Activated CD4-positive, alpha-beta T cell treated with anti-CD3 and anti-CD28 coated beads, Interleukin-2, amount 10 ng/mL, durations not matched to agents 7 days and 5 days (primary cell): ENCODE measurements at regions not wholly inside any gene's neighbourhood (a gene's known extent, or its start where the extent isn't known, plus 50 kb on each side); places are given as distances from the start of the nearest gene placed in this dataset.

ENCODE experiments used
- CTCF ChIA-PET: fragments of 350-600 bp; sonication (Branson Sonifier 250); formaldehyde crosslinking; loops from one replicate; lab custom pipeline; 2021; ENCODE audit warnings: antibody characterized with exemption; lab: Charles Lee
- POLR2A ChIA-PET: fragments of 350-600 bp; sonication (Branson Sonifier 250); formaldehyde crosslinking; loops from one replicate; lab custom pipeline; 2021; ENCODE audit warnings: antibody characterized with exemption; lab: Charles Lee
- DNase-seq: peaks from one replicate; pipeline ENCODE4 v3.0.0-alpha.2; 2020
- H3K27ac Mint-ChIP-seq: one replicate; pipeline ENCODE4 v1.8.0; 2021; ENCODE audit warnings: mild to moderate bottlenecking, moderate library complexity, mixed read lengths
- H3K27me3 Mint-ChIP-seq: one replicate; pipeline ENCODE4 v1.8.0; 2021; ENCODE audit warnings: mixed read lengths
- H3K36me3 Mint-ChIP-seq: one replicate; pipeline ENCODE4 v1.8.0; 2021; ENCODE audit warnings: low read depth, mixed read lengths
- H3K4me1 Mint-ChIP-seq: one replicate; pipeline ENCODE4 v1.8.0; 2021; ENCODE audit warnings: mixed read lengths
- H3K4me3 Mint-ChIP-seq: one replicate; pipeline ENCODE4 v1.8.0; 2021; ENCODE audit warnings: mild to moderate bottlenecking, moderate library complexity, mixed read lengths
- H3K9me3 Mint-ChIP-seq: one replicate; pipeline ENCODE4 v1.8.0; 2021; ENCODE audit warnings: mixed read lengths

DNA sequence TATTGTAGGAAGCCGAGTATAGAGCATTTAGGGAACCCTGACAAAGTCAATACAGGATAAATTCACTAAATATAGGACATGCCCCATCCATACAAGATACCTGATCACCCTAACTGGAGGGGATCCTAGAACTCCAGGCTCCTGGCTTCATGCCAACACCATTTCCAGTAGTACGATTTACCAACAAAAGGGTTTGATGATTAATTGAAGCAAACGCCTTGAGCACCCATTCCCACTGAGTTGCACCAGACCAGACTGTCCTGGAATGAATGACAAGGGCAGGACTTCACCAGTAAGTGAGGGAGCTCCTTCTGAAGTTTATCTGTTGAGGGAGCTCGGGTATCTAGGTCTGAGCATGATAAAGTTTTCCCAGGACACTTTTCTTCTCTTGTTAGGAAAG is 327.2 kb upstream of the MSX2 start:
- H3K36me3 Mint-ChIP-seq, result no peaks in the 10 kb centered on the region
- H3K9me3 Mint-ChIP-seq, result no peaks in the 10 kb centered on the region
- POLR2A ChIA-PET, result no interaction called here
- no peak overlapping the region for H3K27ac Mint-ChIP-seq
- H3K4me3 Mint-ChIP-seq, result no peak overlapping the region
- no peak for DNase-seq
- CTCF ChIA-PET, result no interaction called here
- H3K4me1 Mint-ChIP-seq, result no peaks in the 10 kb centered on the region
- no peaks in the 10 kb centered on the region for H3K27me3 Mint-ChIP-seq

DNA sequence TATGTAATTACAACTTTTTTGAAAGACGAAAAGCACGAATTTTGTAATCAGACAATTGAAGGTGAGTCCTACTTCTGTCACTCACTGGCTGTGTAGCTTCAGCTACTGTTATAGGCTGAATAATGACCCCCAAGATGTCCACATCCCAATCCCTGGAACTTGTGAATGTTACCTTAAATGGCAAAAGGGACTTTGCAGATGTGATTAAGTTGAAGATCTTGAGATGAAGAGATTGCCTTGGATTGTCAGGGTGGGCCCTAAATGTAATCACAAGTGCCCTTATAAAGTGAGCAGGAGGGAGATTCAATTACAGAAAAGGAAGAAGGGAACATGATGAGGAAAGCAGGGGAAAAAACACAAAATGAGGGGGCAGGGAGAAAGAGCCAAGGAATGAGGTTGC is 326.2 kb upstream of the MSX2 start:
- Mint-ChIP-seq H3K4me3 (no peak overlapping the region), H3K27me3 (no peaks in the 10 kb centered on the region), H3K9me3 (no peaks in the 10 kb centered on the region), H3K4me1 (no peaks in the 10 kb centered on the region), H3K36me3 (no peaks in the 10 kb centered on the region), H3K27ac (no peak overlapping the region)
- ChIA-PET CTCF (interaction anchor here (0.6 kb wide), 1 partner anchor 292 kb away, joined by 3 read pairs; no protein-coding TSS in a partner anchor), POLR2A (no interaction called here)
- no peak for DNase-seq

- no peaks in the 10 kb centered on the region for H3K27me3 Mint-ChIP-seq
- ChIA-PET POLR2A (no interaction called here), CTCF (no interaction called here)
- no peaks in the 10 kb centered on the region for H3K9me3 Mint-ChIP-seq
- no peaks in the 10 kb centered on the region for H3K36me3 Mint-ChIP-seq
- no peak overlapping the region for H3K4me3 Mint-ChIP-seq
- no peak overlapping the region for H3K27ac Mint-ChIP-seq
- H3K4me1 Mint-ChIP-seq, result no peaks in the 10 kb centered on the region
- no peak for DNase-seq
These were observed 325.0 kb upstream of the MSX2 start for GRCh38 chr5:174399411-174399810.

- Mint-ChIP-seq H3K27ac (no peak overlapping the region), H3K27me3 (no peaks in the 10 kb centered on the region), H3K4me1 (no peaks in the 10 kb centered on the region), H3K4me3 (no peak overlapping the region), H3K9me3 (no peaks in the 10 kb centered on the region), H3K36me3 (no peaks in the 10 kb centered on the region)
- CTCF ChIA-PET, result no interaction called here
- POLR2A ChIA-PET, result no interaction called here
- DNase-seq, result no peak
These were observed 323.9 kb upstream of the MSX2 start for GRCh38 chr5:174400461-174400860.

DNA sequence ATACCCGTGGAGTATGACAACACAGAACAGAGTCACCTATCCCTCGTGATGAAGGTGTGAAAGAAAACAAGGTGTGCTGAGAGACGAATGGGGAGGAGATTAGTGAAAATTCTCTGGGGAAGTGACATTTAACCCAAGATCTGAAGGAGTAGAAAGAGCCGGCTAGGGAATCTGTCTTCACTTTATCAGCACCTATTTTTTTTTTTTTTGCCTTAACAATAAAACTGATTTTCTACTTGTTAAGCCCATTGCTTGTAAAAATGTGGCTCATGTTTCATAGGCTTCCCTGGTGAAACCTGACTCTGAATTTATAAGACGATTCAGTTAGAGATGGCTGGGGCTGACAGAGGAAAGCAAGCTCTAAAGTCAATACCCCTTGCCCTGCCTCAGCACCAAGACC is 322.6 kb upstream of the MSX2 start:
- H3K27me3 Mint-ChIP-seq, result no peaks in the 10 kb centered on the region
- POLR2A ChIA-PET, result no interaction called here
- no peaks in the 10 kb centered on the region for H3K4me1 Mint-ChIP-seq
- H3K9me3 Mint-ChIP-seq, result no peaks in the 10 kb centered on the region
- no peaks in the 10 kb centered on the region for H3K36me3 Mint-ChIP-seq
- no peak overlapping the region for H3K4me3 Mint-ChIP-seq
- no peak for DNase-seq
- H3K27ac Mint-ChIP-seq, result no peak overlapping the region
- CTCF ChIA-PET, result interaction anchor here (0.6 kb wide), 1 partner anchor 1425 kb away, joined by 3 read pairs; no protein-coding TSS in a partner anchor

GRCh38 chr5:174402222-174402812 is 322.1 kb upstream of the MSX2 start:
- no peak for DNase-seq
- Mint-ChIP-seq H3K27ac (no peak overlapping the region), H3K27me3 (no peaks in the 10 kb centered on the region), H3K36me3 (no peaks in the 10 kb centered on the region), H3K4me3 (no peak overlapping the region), H3K9me3 (no peaks in the 10 kb centered on the region), H3K4me1 (no peaks in the 10 kb centered on the region)
- POLR2A ChIA-PET, result no interaction called here
- CTCF ChIA-PET, result interaction anchor here (0.6 kb wide), 1 partner anchor 1426 kb away, joined by 3 read pairs; no protein-coding TSS in a partner anchor

- H3K4me1 Mint-ChIP-seq, result no peaks in the 10 kb centered on the region
- no peak for DNase-seq
- POLR2A ChIA-PET, result no interaction called here
- CTCF ChIA-PET, result no interaction called here
- no peak overlapping the region for H3K4me3 Mint-ChIP-seq
- H3K27ac Mint-ChIP-seq, result no peak overlapping the region
- peaks cover 3% of the 10 kb centered on the region for H3K27me3 Mint-ChIP-seq
- no peaks in the 10 kb centered on the region for H3K9me3 Mint-ChIP-seq
- no peaks in the 10 kb centered on the region for H3K36me3 Mint-ChIP-seq
These were observed 319.5 kb upstream of the MSX2 start for GRCh38 chr5:174404848-174405247.

GRCh38 chr5:174409070-174409469 is 315.3 kb upstream of the MSX2 start:
- no peak overlapping the region for H3K27ac Mint-ChIP-seq
- no peaks in the 10 kb centered on the region for H3K9me3 Mint-ChIP-seq
- no peak for DNase-seq
- no peak overlapping the region for H3K4me3 Mint-ChIP-seq
- H3K27me3 Mint-ChIP-seq, result peaks cover 7% of the 10 kb centered on the region
- H3K4me1 Mint-ChIP-seq, result no peaks in the 10 kb centered on the region
- ChIA-PET CTCF (interaction anchor here (0.7 kb wide), 1 partner anchor 299 kb away, joined by 5 read pairs; no protein-coding TSS in a partner anchor), POLR2A (no interaction called here)
- H3K36me3 Mint-ChIP-seq, result no peaks in the 10 kb centered on the region

DNA sequence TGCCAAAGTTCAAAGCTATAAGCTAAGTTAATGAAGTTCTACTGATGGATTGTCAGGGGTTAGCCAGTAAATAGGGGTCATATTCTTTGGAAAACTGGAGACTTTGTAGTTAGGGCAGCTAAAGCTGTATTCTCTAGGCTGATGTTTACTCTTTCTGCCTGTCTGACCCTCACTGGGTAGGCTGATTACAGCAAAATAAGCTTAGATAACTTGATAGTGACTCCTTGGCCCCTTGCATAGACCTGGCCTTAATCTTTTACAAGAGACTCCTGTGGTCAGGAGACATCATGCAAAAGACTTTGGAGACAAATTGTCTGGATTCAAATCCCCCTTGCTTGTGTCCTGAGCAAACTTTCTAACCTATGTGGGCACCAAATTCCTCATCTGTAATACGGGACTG is 314.4 kb upstream of the MSX2 start:
- peaks cover 7% of the 10 kb centered on the region for H3K27me3 Mint-ChIP-seq
- no peak overlapping the region for H3K27ac Mint-ChIP-seq
- ChIA-PET POLR2A (no interaction called here), CTCF (interaction anchor here (0.9 kb wide), 1 partner anchor 13 kb away, joined by 3 read pairs; no protein-coding TSS in a partner anchor)
- no peaks in the 10 kb centered on the region for H3K4me1 Mint-ChIP-seq
- no peak overlapping the region for H3K4me3 Mint-ChIP-seq
- no peaks in the 10 kb centered on the region for H3K36me3 Mint-ChIP-seq
- H3K9me3 Mint-ChIP-seq, result no peaks in the 10 kb centered on the region
- DNase-seq, result no peak

DNA sequence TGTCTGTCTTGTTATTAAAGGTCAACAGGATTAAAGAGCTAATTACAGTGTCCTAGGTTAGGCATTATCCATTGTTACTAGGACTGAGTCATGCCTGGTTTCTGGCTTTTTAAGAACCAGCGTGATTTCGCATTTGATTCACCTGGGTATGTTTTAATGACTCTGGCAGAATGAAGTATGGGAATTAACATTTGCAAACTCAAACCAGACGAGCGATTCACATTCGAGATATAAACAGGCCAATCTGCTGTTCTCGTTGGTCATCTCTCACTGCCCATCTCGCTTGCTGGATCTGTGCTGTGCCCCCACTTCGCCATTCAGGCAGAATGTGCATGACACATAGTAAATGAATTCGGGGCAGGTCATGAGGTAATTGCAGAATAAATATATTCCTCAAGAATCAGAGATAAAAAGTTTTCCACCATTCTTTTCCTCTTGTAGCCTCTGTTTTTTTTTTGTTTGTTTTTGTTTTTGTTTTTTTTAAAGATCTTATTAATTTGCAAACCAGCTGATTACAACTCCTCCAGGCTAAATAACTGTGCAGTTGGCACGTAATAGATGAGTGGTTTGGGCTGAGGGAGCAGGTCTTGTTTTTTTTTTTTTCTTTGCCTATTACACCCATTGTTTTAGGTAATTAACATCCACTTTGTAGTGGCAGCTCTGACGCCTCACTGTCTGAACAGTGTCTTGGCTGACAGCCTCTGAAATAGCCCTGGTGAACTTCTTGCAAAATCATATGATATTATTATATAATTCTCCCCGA is 313.5 kb upstream of the MSX2 start:
- no peak for DNase-seq
- Mint-ChIP-seq H3K27me3 (peaks cover 7% of the 10 kb centered on the region), H3K36me3 (no peaks in the 10 kb centered on the region), H3K4me3 (no peak overlapping the region), H3K9me3 (no peaks in the 10 kb centered on the region), H3K27ac (no peak overlapping the region), H3K4me1 (no peaks in the 10 kb centered on the region)
- POLR2A ChIA-PET, result no interaction called here
- CTCF ChIA-PET, result interaction anchor here (0.9 kb wide), 1 partner anchor 12 kb away, joined by 3 read pairs; no protein-coding TSS in a partner anchor

DNA sequence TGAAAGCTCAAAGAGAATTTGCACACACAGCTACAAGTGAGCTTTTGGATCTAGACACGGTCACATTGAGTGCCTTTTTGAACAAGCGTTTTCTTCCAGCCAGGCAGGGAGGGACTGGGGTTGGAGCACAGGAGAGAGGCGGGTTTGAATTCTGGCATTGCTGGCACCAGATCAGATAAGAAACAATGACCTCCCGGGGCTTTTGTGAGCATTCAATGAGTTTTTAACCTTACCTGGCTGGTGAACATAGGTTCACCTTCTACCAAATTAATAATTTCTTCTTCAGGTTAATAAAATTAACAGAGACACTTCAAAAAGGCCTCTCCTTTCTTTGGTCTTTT is 312.9 kb upstream of the MSX2 start:
- ChIA-PET CTCF (no interaction called here), POLR2A (no interaction called here)
- peaks cover 7% of the 10 kb centered on the region for H3K27me3 Mint-ChIP-seq
- no peak overlapping the region for H3K27ac Mint-ChIP-seq
- no peak overlapping the region for H3K4me3 Mint-ChIP-seq
- H3K9me3 Mint-ChIP-seq, result no peaks in the 10 kb centered on the region
- no peaks in the 10 kb centered on the region for H3K4me1 Mint-ChIP-seq
- no peak for DNase-seq
- no peaks in the 10 kb centered on the region for H3K36me3 Mint-ChIP-seq

GRCh38 chr5:174412374-174412773 is 312.0 kb upstream of the MSX2 start:
- no peak overlapping the region for H3K27ac Mint-ChIP-seq
- no peaks in the 10 kb centered on the region for H3K36me3 Mint-ChIP-seq
- POLR2A ChIA-PET, result no interaction called here
- no peak for DNase-seq
- no peaks in the 10 kb centered on the region for H3K4me1 Mint-ChIP-seq
- CTCF ChIA-PET, result no interaction called here
- no peaks in the 10 kb centered on the region for H3K9me3 Mint-ChIP-seq
- H3K27me3 Mint-ChIP-seq, result peaks cover 7% of the 10 kb centered on the region
- H3K4me3 Mint-ChIP-seq, result no peak overlapping the region

DNA sequence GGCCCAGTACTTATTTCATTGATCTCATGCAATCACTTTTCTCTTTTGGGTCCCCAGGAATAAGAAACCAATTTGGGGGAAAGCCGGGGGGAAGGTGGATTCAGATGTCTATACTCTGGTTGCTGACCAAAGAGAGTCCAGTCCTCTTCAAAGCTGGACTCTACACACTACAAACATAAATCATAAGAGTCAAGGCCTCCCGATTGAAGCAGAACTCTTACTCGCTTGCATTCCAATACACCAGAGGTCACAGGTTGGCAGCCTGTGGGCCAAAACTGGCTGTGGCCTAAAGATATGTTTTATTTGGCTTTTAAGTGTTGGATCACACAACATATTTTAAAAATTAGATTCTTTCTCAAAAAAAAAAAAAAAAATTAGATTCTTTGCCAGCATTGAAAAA is 311.4 kb upstream of the MSX2 start:
- Mint-ChIP-seq H3K27ac (no peak overlapping the region), H3K27me3 (peaks cover 7% of the 10 kb centered on the region), H3K4me3 (no peak overlapping the region), H3K36me3 (no peaks in the 10 kb centered on the region), H3K9me3 (no peaks in the 10 kb centered on the region), H3K4me1 (no peaks in the 10 kb centered on the region)
- ChIA-PET CTCF (no interaction called here), POLR2A (no interaction called here)
- no peak for DNase-seq
